Retinal pigment epithelial cell (primary cell): ENCODE measurements at regions not wholly inside any gene's neighbourhood (a gene's known extent, or its start where the extent isn't known, plus 50 kb on each side); places are given as distances from the start of the nearest gene placed in this dataset.

Experiments used
- DNase-seq: peaks from one replicate; pipeline ENCODE4 v3.0.0-alpha.2; 2010; ENCODE audit warnings: low read depth
- H3K4me3 ChIP-seq: 2 replicates; pipeline ENCODE4 v1.5.1; 2011; ENCODE audit warnings: mild to moderate bottlenecking, low read length, control low read depth, moderate library complexity
- CTCF ChIP-seq: conservative IDR thresholded peaks from 2 replicates; pipeline ENCODE4 v1.5.1; 2011; ENCODE audit warnings: low read depth, low read length, control low read depth, inconsistent platforms

- no peak for DNase-seq
- no peak for TF ChIP-seq CTCF
- no peak overlapping the region for H3K4me3 ChIP-seq
Measured at GRCh38 chr6:164377348-164377918, 932.0 kb downstream of the C6orf118 start.

GRCh38 chr6:164370773-164371172, 938.6 kb downstream of the C6orf118 start:
- DNase-seq, result no peak
- no peak overlapping the region for H3K4me3 ChIP-seq
- no peak for TF ChIP-seq CTCF

- no peak for DNase-seq
- no peak for TF ChIP-seq CTCF
- H3K4me3 ChIP-seq, result no peak overlapping the region
Measured at GRCh38 chr6:164359441-164359840, 944.9 kb downstream of the QKI start.

GRCh38 chr6:164359036-164359435, 944.5 kb downstream of the QKI start:
- H3K4me3 ChIP-seq, result no peak overlapping the region
- no peak for DNase-seq
- no peak for TF ChIP-seq CTCF

GRCh38 chr6:164356814-164357213, 942.3 kb downstream of the QKI start:
- no peak for TF ChIP-seq CTCF
- DNase-seq, result no peak

GRCh38 chr6:164347455-164347854, 932.9 kb downstream of the QKI start:
- no peak overlapping the region for H3K4me3 ChIP-seq
- TF ChIP-seq CTCF, result peak; percentile 7
- DNase-seq, result no peak

More at GRCh38 chr6:164356814-164357213, 942.3 kb downstream of the QKI start:
- H3K4me3 ChIP-seq, result no peak overlapping the region

- no peak overlapping the region for H3K4me3 ChIP-seq
- DNase-seq, result no peak
- TF ChIP-seq CTCF, result no peak
Measured at GRCh38 chr6:164346631-164347030, 932.1 kb downstream of the QKI start.
